WTC11 (cell line): ENCODE measurements at regions not wholly inside any gene's neighbourhood (a gene's known extent, or its start where the extent isn't known, plus 50 kb on each side); places are given as distances from the start of the nearest gene placed in this dataset.

Source experiments
- ATAC-seq: fragments of 200-7000 bp; cut with Tn5 transposase; 2 replicates; pipeline ENCODE4 v1.10.0; 2021; ENCODE audit warnings: mild to moderate bottlenecking, moderate library complexity
- CTCF ChIA-PET: fragments of 300-600 bp; sonication (Branson Sonifier 250); formaldehyde crosslinking; loops from one replicate; lab custom pipeline; 2021; ENCODE audit warnings: antibody characterized with exemption; lab: Charles Lee
- POLR2A ChIA-PET: fragments of 350-600 bp; sonication (Branson Sonifier 250); formaldehyde crosslinking; loops from one replicate; lab custom pipeline; 2021; ENCODE audit warnings: antibody characterized with exemption; lab: Charles Lee
- DNase-seq: peaks from one replicate; pipeline ENCODE4 v3.0.0; 2021; ENCODE audit warnings: low spot score
- H3K27ac Mint-ChIP-seq: 2 replicates; pipeline ENCODE4 v1.8.0; 2021; ENCODE audit warnings: mixed read lengths
- H3K27me3 Mint-ChIP-seq: 2 replicates; pipeline ENCODE4 v1.8.0; 2021; ENCODE audit warnings: low read depth, mild to moderate bottlenecking, moderate library complexity, mixed read lengths
- H3K36me3 Mint-ChIP-seq: 2 replicates; pipeline ENCODE4 v1.8.0; 2021; ENCODE audit warnings: mixed read lengths
- H3K4me1 Mint-ChIP-seq: 2 replicates; pipeline ENCODE4 v1.8.0; 2022; ENCODE audit warnings: mixed read lengths
- H3K4me3 Mint-ChIP-seq: 2 replicates; pipeline ENCODE4 v1.8.0; 2021; ENCODE audit warnings: mild to moderate bottlenecking, moderate library complexity, mixed read lengths
- H3K9me3 Mint-ChIP-seq: 2 replicates; pipeline ENCODE4 v1.8.0; 2021; ENCODE audit warnings: mixed read lengths
- ATF1 ChIP-seq: sonication (generic); formaldehyde crosslinking; IDR thresholded peaks from 2 replicates; pipeline ENCODE4 v1.8.1; 2023; ENCODE audit warnings: mild to moderate bottlenecking, moderate library complexity, missing genetic modification reagents
- ESRRA ChIP-seq: sonication (generic); formaldehyde crosslinking; IDR thresholded peaks from 2 replicates; pipeline ENCODE4 v1.8.1; 2022; ENCODE audit warnings: mild to moderate bottlenecking, missing genetic modification reagents, borderline replicate concordance
- FOXP1 ChIP-seq: sonication (generic); formaldehyde crosslinking; IDR thresholded peaks from 2 replicates; pipeline ENCODE4 v1.8.0; 2022; ENCODE audit warnings: missing genetic modification reagents, mild to moderate bottlenecking, moderate library complexity, borderline replicate concordance
- GABPB1 ChIP-seq: sonication (generic); formaldehyde crosslinking; IDR thresholded peaks from 2 replicates; pipeline ENCODE4 v1.8.1; 2023; ENCODE audit warnings: mild to moderate bottlenecking, missing genetic modification reagents
- GRHL2 ChIP-seq: fragments of 250-450 bp; sonication (Bioruptor Pico); IDR thresholded peaks from 2 replicates; pipeline ENCODE4 v1.8.0; 2022; ENCODE audit warnings: mild to moderate bottlenecking, moderate library complexity; ENCODE audit not compliant: insufficient replicate concordance, severe bottlenecking
- HMGA2 ChIP-seq: fragments of 250-450 bp; sonication (Bioruptor Pico); IDR thresholded peaks from 2 replicates; pipeline ENCODE4 v1.4.0; 2021; ENCODE audit warnings: mild to moderate bottlenecking, moderate library complexity
- JUN ChIP-seq: sonication (generic); formaldehyde crosslinking; IDR thresholded peaks from 2 replicates; pipeline ENCODE4 v1.8.0; 2023; ENCODE audit warnings: mild to moderate bottlenecking, missing genetic modification reagents
- KAT7 ChIP-seq: sonication (generic); formaldehyde crosslinking; IDR thresholded peaks from 2 replicates; pipeline ENCODE4 v1.8.1; 2023; ENCODE audit warnings: missing genetic modification reagents, mild to moderate bottlenecking, borderline replicate concordance
- MYBL2 ChIP-seq: sonication (generic); formaldehyde crosslinking; IDR thresholded peaks from 2 replicates; pipeline ENCODE4 v1.8.1; 2023; ENCODE audit warnings: mild to moderate bottlenecking, moderate library complexity, missing genetic modification reagents
- NFYB ChIP-seq: sonication (generic); formaldehyde crosslinking; conservative IDR thresholded peaks from 2 replicates; pipeline ENCODE4 v1.8.0; 2022; ENCODE audit warnings: low read depth, missing genetic modification reagents
- RORB ChIP-seq: fragments of 250-450 bp; sonication (Bioruptor Pico); IDR thresholded peaks from 2 replicates; pipeline ENCODE4 v1.9.0; 2021; ENCODE audit warnings: mild to moderate bottlenecking
- SP1 ChIP-seq: sonication (generic); formaldehyde crosslinking; conservative IDR thresholded peaks from 2 replicates; pipeline ENCODE4 v1.8.1; 2022; ENCODE audit warnings: missing genetic modification reagents
- ZNF121 ChIP-seq: sonication (generic); formaldehyde crosslinking; IDR thresholded peaks from 2 replicates; pipeline ENCODE4 v1.8.0; 2023; ENCODE audit warnings: missing genetic modification reagents
- ZNF263 ChIP-seq: sonication (generic); formaldehyde crosslinking; IDR thresholded peaks from 2 replicates; pipeline ENCODE4 v1.8.1; 2022; ENCODE audit warnings: low read depth, mild to moderate bottlenecking, moderate library complexity, missing genetic modification reagents
- TF ChIP-seq, protein P1 (sequence below): sonication (generic); formaldehyde crosslinking; IDR thresholded peaks from 2 replicates; pipeline ENCODE4 v1.8.1; 2023; ENCODE audit warnings: mild to moderate bottlenecking, missing genetic modification reagents, borderline replicate concordance
- TF ChIP-seq, protein P2 (sequence below): sonication (generic); formaldehyde crosslinking; conservative IDR thresholded peaks from 2 replicates; pipeline ENCODE4 v1.8.1; 2023; ENCODE audit warnings: mild to moderate bottlenecking, low read depth, missing genetic modification reagents, moderate library complexity
- TF ChIP-seq, protein P3 (sequence below): sonication (generic); formaldehyde crosslinking; IDR thresholded peaks from 2 replicates; pipeline ENCODE4 v1.8.1; 2023; ENCODE audit warnings: mild to moderate bottlenecking, missing genetic modification reagents
- TF ChIP-seq, protein P4 (sequence below): sonication (generic); formaldehyde crosslinking; IDR thresholded peaks from 2 replicates; pipeline ENCODE4 v1.8.0; 2022; ENCODE audit warnings: mild to moderate bottlenecking, missing genetic modification reagents
- TF ChIP-seq, protein P5 (sequence below): sonication (generic); formaldehyde crosslinking; IDR thresholded peaks from 2 replicates; pipeline ENCODE4 v1.8.0; 2022; ENCODE audit warnings: mild to moderate bottlenecking, missing genetic modification reagents
- TF ChIP-seq, protein P6 (sequence below): sonication (generic); formaldehyde crosslinking; IDR thresholded peaks from 2 replicates; pipeline ENCODE4 v1.8.0; 2023; ENCODE audit warnings: missing genetic modification reagents
- TF ChIP-seq, protein P7 (sequence below): sonication (generic); formaldehyde crosslinking; IDR thresholded peaks from 2 replicates; pipeline ENCODE4 v1.8.1; 2022; ENCODE audit warnings: low read depth, mild to moderate bottlenecking, moderate library complexity, missing genetic modification reagents, borderline replicate concordance

DNA sequence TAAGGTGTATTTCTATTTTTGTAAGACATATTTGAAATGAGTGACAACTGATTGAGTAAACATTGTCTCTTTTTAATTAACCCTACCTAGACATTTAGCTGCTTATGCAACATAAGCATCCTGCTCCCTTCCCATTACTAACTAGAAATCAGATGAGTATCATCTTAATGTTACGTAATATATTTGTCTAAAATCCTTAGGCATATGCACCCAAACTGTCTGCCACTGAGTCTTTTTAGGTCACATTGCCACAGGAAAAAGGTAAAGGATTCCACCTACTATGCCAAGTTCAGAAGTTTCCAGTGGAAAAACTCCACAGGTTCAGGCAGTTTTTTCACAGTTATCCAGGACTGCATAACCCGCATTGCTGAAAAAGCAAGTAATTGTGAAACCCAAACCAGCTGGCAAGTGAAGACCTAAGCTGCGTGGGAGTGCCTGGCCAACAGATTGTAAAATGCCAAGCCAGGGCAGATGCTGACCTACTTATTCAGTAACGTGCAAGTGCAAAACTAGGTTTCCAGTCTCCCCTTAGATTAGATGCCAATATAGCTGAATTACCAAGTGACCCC is 983.7 kb downstream of the GATA3 start (continued):
- TF ChIP-seq, protein P1, sequence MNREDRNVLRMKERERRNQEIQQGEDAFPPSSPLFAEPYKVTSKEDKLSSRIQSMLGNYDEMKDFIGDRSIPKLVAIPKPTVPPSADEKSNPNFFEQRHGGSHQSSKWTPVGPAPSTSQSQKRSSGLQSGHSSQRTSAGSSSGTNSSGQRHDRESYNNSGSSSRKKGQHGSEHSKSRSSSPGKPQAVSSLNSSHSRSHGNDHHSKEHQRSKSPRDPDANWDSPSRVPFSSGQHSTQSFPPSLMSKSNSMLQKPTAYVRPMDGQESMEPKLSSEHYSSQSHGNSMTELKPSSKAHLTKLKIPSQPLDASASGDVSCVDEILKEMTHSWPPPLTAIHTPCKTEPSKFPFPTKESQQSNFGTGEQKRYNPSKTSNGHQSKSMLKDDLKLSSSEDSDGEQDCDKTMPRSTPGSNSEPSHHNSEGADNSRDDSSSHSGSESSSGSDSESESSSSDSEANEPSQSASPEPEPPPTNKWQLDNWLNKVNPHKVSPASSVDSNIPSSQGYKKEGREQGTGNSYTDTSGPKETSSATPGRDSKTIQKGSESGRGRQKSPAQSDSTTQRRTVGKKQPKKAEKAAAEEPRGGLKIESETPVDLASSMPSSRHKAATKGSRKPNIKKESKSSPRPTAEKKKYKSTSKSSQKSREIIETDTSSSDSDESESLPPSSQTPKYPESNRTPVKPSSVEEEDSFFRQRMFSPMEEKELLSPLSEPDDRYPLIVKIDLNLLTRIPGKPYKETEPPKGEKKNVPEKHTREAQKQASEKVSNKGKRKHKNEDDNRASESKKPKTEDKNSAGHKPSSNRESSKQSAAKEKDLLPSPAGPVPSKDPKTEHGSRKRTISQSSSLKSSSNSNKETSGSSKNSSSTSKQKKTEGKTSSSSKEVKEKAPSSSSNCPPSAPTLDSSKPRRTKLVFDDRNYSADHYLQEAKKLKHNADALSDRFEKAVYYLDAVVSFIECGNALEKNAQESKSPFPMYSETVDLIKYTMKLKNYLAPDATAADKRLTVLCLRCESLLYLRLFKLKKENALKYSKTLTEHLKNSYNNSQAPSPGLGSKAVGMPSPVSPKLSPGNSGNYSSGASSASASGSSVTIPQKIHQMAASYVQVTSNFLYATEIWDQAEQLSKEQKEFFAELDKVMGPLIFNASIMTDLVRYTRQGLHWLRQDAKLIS = no peak
- no peak for TF ChIP-seq GRHL2 (CRISPR knock-in tag)
- TF ChIP-seq HMGA2 (CRISPR knock-in tag) = no peak
- TF ChIP-seq, protein P2, sequence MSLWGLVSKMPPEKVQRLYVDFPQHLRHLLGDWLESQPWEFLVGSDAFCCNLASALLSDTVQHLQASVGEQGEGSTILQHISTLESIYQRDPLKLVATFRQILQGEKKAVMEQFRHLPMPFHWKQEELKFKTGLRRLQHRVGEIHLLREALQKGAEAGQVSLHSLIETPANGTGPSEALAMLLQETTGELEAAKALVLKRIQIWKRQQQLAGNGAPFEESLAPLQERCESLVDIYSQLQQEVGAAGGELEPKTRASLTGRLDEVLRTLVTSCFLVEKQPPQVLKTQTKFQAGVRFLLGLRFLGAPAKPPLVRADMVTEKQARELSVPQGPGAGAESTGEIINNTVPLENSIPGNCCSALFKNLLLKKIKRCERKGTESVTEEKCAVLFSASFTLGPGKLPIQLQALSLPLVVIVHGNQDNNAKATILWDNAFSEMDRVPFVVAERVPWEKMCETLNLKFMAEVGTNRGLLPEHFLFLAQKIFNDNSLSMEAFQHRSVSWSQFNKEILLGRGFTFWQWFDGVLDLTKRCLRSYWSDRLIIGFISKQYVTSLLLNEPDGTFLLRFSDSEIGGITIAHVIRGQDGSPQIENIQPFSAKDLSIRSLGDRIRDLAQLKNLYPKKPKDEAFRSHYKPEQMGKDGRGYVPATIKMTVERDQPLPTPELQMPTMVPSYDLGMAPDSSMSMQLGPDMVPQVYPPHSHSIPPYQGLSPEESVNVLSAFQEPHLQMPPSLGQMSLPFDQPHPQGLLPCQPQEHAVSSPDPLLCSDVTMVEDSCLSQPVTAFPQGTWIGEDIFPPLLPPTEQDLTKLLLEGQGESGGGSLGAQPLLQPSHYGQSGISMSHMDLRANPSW (CRISPR knock-in tag) = no peak

GRCh38 chr10:9043466-9043865 is 989.0 kb downstream of the GATA3 start:
- Mint-ChIP-seq H3K4me1 (no peaks in the 10 kb centered on the region), H3K27ac (no peak overlapping the region), H3K9me3 (peaks cover 13% of the 10 kb centered on the region), H3K4me3 (no peak overlapping the region), H3K27me3 (no peaks in the 10 kb centered on the region), H3K36me3 (no peaks in the 10 kb centered on the region)
- ChIA-PET POLR2A (no interaction called here), CTCF (no interaction called here)
- DNase-seq = no peak
- no peak for TF ChIP-seq ZNF121 (CRISPR knock-in tag)
- TF ChIP-seq, protein P3, sequence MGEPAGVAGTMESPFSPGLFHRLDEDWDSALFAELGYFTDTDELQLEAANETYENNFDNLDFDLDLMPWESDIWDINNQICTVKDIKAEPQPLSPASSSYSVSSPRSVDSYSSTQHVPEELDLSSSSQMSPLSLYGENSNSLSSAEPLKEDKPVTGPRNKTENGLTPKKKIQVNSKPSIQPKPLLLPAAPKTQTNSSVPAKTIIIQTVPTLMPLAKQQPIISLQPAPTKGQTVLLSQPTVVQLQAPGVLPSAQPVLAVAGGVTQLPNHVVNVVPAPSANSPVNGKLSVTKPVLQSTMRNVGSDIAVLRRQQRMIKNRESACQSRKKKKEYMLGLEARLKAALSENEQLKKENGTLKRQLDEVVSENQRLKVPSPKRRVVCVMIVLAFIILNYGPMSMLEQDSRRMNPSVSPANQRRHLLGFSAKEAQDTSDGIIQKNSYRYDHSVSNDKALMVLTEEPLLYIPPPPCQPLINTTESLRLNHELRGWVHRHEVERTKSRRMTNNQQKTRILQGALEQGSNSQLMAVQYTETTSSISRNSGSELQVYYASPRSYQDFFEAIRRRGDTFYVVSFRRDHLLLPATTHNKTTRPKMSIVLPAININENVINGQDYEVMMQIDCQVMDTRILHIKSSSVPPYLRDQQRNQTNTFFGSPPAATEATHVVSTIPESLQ = no peak
- TF ChIP-seq, protein P4, sequence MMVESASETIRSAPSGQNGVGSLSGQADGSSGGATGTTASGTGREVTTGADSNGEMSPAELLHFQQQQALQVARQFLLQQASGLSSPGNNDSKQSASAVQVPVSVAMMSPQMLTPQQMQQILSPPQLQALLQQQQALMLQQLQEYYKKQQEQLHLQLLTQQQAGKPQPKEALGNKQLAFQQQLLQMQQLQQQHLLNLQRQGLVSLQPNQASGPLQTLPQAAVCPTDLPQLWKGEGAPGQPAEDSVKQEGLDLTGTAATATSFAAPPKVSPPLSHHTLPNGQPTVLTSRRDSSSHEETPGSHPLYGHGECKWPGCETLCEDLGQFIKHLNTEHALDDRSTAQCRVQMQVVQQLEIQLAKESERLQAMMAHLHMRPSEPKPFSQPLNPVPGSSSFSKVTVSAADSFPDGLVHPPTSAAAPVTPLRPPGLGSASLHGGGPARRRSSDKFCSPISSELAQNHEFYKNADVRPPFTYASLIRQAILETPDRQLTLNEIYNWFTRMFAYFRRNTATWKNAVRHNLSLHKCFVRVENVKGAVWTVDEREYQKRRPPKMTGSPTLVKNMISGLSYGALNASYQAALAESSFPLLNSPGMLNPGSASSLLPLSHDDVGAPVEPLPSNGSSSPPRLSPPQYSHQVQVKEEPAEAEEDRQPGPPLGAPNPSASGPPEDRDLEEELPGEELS = no peak
- no peak for TF ChIP-seq MYBL2 (CRISPR knock-in tag)
- no peak for TF ChIP-seq ZNF263 (CRISPR knock-in tag)
- no peak for TF ChIP-seq SP1 (CRISPR knock-in tag)
- TF ChIP-seq KAT7 (CRISPR knock-in tag) = no peak
- no peak for TF ChIP-seq NFYB (CRISPR knock-in tag)
- TF ChIP-seq, protein P5, sequence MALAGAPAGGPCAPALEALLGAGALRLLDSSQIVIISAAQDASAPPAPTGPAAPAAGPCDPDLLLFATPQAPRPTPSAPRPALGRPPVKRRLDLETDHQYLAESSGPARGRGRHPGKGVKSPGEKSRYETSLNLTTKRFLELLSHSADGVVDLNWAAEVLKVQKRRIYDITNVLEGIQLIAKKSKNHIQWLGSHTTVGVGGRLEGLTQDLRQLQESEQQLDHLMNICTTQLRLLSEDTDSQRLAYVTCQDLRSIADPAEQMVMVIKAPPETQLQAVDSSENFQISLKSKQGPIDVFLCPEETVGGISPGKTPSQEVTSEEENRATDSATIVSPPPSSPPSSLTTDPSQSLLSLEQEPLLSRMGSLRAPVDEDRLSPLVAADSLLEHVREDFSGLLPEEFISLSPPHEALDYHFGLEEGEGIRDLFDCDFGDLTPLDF (CRISPR knock-in tag) = no peak
- no peak for TF ChIP-seq ATF1 (CRISPR knock-in tag)
- TF ChIP-seq JUN (CRISPR knock-in tag) = no peak
- TF ChIP-seq, protein P6, sequence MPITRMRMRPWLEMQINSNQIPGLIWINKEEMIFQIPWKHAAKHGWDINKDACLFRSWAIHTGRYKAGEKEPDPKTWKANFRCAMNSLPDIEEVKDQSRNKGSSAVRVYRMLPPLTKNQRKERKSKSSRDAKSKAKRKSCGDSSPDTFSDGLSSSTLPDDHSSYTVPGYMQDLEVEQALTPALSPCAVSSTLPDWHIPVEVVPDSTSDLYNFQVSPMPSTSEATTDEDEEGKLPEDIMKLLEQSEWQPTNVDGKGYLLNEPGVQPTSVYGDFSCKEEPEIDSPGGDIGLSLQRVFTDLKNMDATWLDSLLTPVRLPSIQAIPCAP (CRISPR knock-in tag) = no peak
- TF ChIP-seq GABPB1 (CRISPR knock-in tag) = no peak
- no peak for TF ChIP-seq FOXP1 (CRISPR knock-in tag)
- no peak for TF ChIP-seq GRHL2 (CRISPR knock-in tag)
- no peak for TF ChIP-seq ESRRA
- TF ChIP-seq, protein P7, sequence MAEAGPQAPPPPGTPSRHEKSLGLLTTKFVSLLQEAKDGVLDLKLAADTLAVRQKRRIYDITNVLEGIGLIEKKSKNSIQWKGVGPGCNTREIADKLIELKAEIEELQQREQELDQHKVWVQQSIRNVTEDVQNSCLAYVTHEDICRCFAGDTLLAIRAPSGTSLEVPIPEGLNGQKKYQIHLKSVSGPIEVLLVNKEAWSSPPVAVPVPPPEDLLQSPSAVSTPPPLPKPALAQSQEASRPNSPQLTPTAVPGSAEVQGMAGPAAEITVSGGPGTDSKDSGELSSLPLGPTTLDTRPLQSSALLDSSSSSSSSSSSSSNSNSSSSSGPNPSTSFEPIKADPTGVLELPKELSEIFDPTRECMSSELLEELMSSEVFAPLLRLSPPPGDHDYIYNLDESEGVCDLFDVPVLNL (CRISPR knock-in tag) = no peak
- no peak for TF ChIP-seq RORB (CRISPR knock-in tag)
- ATAC-seq = no peak
